Lung microvascular endothelial cell (primary cell): ENCODE measurements at regions not wholly inside any gene's neighbourhood (a gene's known extent, or its start where the extent isn't known, plus 50 kb on each side); places are given as distances from the start of the nearest gene placed in this dataset.
"Not testable (repeated sequence)": the region's sequence is repeated elsewhere in the genome, so short reads cannot be mapped to it uniquely, and the experiment has no call there.

Source experiments
- DNase-seq, 2 donors: peaks; one replicate each; pipeline versions ENCODE4 v3.0.0 to v3.0.0-alpha.2; 2010; ENCODE audit warnings: low read depth in 2 of 2

DNA sequence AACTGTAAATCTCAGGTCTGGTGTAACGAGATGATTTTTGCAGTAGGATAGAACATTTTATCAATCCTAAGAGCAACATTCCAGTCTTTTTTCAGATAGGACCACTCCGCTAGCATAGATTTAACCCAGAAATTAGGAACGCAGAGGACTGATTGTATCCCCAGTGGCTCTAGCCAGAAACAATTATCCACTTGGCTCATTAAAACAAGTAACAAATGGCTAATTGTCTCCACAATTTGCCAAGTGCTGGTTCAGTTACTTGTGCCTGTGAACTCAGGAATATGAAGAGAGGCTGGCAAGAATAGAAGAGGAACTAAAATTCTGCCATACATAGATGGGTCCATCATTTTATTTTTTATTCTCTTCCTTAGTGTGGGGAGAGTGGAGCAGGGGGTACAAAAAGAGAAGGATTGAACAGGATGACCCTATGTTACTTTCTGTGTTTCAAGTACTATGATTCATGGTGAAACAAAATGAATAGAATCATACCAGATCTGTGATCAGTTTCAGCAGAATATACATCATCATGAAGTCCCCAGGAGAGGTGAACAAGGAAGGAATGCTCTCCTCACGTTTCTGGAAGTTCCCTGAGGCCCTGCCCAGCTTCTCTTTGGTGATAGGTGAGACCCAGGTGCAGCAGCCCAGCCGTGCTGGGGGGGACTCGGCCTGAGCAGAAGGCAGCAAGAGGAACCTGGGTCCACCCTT is 121.6 kb downstream of the ARL4C start:
- no peak for DNase-seq

DNA sequence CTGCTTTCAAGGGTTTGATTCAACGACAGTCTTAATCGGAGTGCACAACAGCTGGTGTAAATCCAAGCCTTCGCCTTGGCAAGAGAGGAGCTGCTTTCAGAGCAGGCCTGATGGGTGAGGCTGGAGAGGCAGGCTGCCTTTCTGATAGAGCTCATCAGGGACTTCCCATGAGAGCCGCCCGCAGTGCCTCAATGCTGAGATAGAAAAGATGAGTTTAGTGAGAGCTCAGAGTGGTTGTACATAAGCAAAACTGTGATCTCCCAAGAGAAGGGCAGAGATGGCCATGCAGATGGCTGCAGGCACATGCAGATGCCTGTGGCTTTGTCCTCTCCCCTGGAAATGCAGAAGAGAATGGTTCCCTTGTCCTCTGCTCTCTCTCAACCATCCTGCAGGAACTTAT is 122.1 kb downstream of the ARL4C start:
- no peak for DNase-seq

DNA sequence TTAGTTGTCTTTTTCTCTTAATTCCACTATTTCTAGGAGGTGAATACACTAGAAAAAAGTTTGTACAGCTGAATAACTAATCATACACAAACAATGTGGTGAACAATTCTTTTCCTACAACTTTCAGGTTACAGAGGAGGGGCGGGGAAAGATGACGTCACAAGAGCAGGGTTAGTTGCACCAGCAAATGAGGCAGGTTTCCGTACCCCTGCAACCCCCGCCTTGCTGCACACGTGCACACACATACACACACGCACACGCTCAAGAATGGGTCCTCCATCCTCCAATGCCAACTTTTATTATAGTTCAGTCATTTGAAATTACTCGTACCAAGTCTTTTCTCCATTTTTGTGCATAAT is 122.8 kb downstream of the ARL4C start:
- DNase-seq, result no peak

DNA sequence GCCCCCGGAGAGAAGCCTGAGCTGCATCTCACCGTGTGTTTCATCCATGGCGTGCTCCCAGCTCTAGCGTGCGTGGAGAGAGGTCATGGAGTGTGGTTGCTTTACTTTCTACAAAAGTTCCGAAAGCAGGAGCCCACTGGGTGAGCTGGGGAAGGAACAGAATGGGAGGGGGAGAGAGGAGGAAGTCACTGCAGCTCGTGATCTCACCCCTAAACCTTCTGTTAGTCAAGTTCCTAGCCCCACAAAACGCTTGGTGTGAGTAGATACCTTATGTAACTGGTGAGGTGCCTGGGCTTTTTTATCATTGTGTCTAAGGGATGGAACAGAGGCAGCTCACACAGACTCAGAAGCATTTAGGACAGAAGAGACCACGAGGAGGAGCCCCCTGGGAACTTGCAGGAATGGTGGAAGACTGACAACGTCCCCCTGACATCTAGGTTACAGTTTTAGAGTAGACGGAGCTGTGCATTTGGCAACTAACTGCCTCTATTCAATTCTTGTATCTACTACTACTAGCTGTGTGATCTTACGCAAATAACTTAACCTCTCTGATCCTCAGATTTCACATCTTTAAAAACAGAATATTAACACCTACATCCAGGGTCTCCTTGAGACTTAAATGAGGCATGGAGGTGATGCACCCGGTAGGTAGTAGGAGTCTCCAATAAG is 123.3 kb downstream of the ARL4C start:
- DNase-seq, result no peak

DNA sequence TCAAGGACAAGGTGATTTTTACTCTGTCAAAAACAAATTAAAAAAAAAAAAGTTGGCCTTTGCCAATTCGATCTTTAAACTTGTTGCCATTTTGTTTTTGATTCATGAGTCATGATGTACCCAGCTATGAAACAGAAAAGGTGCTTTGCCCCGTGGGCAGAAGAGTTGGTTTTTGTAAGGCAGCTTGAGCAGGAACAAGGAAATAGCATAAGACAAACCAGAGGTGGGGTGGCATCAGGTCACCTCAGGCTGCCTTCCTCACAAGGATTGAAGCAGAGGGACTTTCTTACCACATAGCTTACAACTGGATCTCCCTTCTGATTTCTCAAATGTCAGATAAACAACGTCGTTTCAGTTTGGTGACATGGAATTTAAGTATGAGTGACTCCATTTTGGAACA is 123.8 kb downstream of the ARL4C start:
- DNase-seq, result no peak

DNA sequence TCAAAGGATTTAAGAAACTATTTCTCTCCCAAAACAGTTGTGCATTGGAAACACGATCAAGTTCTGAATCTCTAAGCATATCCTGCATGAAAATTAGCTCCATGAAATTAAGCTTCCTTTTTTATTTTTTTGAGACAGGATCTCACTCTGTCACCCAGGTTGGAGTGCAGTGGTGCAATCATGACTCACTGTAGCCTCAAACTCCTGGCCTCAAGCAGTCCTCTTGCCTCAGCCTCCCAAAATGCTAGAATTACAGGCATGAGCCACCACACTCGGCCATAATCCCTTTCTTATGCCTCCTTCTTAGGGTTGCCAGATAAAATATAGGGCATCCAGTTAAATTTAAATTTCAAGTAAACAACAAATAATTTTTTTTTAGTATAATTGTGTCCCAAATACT is 124.4 kb downstream of the ARL4C start:
- DNase-seq, result no peak

DNA sequence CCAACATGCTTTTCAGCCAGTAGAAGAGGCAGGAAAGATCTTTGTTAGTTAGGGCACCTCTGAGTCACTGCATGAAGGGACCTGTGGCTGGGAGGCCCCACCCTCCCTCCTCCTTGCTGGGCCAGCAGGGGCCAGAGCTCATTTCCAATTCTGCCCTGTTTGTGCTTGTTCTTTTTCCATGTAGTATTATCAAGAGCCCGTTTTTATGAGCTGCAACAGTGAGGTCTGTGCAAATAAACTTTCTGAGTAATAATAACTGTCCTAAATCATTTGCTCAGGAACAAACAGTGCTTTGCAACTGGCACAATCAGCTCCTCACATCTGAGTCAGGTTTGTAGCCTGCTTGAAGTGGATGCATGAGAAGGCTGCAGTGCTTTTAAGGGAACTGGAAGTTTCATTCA is 128.0 kb downstream of the ARL4C start:
- DNase-seq, result no peak

DNA sequence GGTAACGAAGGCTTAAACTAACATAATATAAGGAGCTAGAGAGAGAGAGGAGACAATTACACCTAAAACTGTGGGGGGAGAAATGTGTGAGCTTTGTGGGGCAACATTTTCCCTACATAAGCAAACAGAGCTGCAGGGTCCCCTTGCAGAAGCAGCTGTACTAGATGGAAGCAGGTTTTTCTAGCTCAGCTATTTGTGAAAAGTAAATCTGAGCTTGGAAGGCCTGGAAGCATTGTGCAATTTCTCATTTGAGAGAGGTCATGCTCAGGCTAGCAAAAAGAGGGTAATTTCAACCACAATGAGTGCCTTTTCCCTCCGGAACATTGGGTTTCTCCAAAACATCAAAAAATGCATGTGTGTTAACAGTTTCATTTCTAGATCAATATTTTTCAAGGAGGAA is 130.0 kb downstream of the ARL4C start:
- DNase-seq, result no peak

DNA sequence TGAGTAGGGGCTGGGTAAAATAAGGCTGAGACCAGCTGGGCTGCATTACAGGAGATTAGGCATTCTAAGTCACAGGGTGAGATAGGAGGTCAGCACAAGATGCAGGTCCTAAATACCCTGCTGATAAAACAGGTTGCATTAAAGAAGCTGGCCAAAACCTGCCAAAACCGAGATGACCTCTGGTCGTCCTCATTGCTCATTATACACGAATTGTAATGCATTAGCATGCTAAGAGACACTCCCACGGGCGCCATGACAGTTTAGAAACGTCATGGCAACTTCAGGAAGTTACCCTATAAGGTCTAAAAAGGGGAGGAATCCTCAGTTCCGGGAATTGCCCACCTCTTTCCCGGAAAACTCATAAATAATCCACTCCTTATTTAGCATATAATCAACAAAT is 132.2 kb downstream of the ARL4C start:
- DNase-seq, result no peak

DNA sequence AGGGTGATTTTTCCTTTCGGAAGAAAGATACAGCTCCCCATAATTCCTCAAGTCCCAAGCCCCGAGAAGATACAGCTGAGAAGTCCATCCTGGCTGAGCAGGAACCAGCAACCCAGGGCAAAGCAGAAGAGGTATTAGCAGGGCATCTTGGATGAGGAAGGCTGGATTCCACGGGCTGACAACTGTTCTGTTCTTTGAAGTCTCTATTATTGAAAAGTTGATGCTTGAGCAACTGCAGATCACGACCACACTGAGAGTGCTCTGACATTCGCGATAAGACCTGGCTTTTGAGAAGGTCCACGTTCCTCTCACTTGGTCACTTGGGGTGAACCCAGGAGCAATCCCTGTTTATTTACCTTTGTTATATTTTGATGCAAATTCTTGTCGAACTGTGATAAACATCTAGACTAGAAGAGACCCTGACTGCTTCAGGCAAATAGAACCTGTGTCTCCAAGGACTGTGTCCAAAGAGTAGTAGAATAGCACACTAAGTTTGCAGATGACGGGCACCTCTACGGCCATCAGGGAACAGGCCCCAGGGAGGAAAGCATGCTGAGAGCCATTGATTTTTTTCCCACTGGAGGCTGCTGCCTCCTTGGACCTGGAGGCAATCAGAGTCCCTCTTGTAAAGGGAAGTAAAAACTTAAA is 133.1 kb downstream of the ARL4C start:
- no peak for DNase-seq

DNA sequence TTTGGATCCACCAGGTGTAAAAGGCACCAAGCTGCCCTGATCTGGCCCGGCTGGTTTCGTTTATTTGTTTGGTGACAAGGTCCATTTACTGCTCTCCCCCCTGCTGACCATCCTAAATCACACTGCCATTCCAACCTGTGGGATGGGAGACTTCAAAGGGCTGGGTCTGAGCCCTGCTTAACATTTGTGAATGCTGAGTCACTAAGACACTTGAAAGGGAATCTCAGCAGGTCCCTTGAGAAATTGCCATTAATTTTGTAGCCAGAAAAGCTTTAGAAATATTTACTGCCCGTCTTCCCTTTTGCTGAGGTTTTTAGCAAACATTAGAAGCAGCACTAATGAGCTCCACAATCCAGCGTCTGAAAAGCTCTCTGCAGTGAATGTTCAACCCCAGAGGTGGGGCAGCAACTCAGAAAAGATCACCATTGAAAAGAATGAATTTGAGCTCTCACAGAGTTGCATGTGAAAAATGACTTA is 133.8 kb downstream of the ARL4C start:
- no peak for DNase-seq

DNA sequence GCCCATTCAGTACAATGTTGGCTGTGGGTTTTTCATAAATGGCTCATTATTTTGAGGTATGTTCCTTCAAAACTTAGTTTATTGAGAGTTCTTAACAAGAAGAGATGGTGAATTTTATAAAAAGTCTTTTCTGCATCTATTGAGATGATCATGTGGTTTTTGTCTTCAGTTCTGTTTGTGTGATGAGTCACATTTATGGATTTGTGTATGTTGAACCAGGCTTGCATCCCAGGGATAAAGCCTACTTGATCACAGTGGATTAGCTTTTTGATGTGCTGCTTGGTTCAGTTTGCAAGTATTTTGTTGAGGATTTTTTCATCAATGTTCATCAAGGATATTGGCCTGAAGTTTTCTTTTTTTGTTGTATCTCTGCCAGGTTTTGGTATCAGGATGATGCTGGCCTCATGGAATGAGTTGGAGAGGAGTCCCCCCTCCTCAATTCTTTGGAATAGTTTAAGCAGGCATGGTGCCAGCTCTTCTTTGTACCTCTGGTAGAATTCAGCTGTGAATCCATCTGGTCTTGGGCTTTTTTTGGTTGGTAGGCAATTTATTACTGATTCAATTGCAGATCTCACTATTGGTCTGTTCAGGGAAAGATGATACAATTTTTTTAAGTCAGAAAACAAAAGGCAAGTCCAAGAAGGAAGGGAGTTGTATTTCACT is 136.4 kb downstream of the ARL4C start:
- not testable (repeated sequence) for DNase-seq

DNA sequence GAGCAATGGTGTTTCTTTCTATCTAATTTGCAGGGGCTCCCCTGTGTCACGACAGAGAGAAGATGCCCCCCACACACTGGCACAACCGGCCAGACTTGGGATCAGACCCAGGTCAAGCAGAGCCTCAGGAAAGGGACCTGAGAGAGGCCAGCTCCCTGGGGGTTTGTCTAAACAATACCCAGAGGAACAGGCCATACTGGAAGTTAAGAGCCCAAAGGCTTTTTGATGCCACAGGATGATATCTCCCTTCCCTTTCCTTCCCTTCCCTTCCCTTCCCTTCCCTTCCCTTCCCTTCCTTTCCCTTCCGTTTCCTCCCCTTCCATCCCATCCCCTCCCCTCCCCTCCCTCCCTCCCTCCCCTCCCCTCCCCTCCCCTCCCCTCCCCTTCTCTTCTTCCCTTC is 139.2 kb downstream of the ARL4C start:
- no peak for DNase-seq

DNA sequence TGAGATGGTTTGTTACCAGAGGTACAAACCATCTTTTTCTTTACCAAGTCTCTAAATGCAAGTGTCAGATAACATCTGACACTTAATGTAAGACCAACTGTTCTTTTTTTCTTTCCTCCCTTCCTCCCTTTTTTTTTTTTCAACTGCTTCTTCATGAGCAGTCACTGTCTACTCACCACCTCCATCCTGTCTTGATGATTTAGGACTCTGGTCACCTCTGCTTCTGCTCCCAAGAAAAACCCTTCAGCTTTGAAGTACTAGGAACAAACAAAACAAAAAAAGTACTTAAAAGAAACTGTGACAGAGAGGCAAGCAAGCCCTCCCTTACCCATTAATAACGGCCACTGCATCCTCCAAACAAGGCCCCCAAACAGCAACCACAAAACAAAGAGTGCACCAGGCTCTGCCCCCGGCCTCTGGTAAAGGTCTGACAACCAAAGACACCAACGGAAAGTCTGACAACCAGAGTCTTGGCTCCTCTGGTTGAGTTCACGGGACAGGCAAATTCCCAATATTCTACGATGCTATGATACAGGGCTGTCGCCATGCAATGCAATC is 141.0 kb downstream of the ARL4C start:
- DNase-seq, result no peak

DNA sequence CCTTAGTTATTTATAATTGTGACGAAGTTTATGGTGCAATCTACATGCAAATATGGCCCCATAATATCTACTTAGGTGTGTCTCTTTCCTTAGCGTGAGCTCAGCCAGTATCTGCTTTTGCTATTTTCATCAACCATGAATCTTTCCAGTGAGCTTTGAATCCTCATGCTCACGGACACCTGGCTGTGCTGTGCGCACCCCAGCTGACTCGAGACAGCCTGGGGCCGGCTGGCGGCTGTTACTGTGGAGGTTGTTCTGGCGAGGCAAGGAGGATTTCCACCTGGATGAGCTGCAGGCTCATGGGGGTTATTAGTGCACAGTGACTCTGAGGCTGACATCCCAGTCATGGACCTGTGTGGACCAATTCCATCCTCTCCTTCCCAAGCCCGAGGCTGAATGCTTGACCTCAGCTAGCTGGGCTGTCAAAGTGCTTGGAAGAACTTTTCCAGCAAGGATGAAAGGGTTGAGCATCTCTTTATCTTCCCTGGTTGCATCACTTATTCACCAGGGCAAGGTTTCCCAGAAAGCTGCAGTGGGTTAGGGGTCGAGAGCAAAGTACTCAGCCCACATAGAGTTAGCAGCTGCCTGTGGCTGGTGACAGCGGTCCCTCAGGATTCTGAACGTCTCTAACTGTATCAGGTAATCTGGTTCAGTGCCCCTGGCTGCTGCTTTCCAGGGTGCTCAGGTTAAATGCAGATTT is 141.7 kb downstream of the ARL4C start:
- DNase-seq, result no peak

DNA sequence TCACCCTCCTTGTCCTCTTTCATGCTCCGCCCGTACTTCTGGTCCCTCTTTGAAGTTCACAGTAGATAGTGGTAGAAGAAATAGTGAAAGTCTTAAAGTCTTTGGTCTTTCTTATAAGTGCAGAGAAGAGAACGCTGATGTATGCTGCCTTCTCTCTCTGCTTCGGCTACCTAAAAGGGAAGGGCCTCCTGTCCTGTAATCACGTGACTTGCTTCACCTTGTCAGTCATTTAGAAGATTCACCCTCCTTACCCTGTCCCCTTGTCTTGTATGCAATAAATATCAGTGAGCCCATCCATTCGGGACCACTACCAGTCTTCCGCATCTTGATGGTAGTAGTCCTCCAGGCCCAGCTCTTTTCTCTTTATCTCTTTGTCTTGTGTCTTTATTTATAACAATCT is 144.6 kb downstream of the ARL4C start:
- DNase-seq, result no peak

DNA sequence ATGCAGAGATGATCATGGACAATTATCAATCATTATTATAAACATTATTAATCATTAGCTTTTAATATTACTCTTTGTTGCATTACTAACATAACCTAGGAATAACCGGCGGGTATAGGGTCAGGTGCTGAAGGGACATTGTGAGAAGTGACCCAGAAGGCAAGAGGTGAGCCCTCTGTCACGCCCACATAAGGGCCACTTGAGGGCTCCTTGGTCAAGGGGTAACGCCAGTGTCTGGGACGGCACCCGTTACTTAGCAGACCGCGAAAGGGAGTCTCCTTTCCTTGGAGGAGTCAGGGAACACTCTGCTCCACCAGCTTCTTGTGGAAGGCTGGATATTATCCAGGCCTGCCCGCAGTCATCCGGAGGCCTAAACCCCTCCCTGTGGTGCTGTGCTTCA is 145.0 kb downstream of the ARL4C start:
- not testable (repeated sequence) for DNase-seq

DNA sequence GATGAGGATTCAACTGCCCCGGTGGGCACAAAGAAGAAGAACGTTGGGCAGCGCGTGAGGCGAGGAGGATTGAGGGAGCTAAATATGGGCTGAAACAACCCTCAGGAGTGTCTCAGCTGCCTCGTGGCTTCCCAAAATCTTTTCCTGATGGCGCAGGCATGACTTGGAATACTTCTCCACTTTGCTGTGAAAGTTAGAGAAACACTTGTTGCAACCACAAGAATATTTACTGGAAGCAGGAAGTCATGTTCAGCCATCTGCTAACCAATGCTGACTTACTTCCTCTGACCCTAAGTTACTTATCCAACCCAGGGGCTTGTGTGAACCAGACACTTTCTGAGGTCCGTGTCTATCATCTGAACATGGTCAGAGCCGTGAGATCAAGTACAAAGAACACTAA is 148.8 kb downstream of the ARL4C start:
- DNase-seq, result no peak

DNA sequence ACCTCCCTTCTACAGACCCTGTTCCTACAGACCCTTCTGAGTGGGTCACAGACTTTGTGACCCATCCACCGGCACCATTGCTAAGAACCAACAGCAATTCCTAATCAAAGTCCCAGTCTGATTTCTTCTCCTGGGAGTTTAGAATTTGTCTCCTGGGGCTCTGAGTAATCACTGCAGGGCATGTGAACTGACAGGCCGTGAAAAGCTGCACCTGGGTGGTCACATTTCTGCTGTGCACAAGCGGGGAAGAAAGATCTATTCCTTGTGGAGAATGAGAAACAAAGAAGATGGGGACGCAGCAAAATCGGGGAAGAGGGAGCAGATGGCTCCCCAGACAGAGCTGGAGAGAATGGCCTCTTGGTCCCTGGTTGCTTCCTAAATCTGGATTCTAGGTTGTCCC is 151.0 kb downstream of the ARL4C start:
- DNase-seq, result no peak

DNA sequence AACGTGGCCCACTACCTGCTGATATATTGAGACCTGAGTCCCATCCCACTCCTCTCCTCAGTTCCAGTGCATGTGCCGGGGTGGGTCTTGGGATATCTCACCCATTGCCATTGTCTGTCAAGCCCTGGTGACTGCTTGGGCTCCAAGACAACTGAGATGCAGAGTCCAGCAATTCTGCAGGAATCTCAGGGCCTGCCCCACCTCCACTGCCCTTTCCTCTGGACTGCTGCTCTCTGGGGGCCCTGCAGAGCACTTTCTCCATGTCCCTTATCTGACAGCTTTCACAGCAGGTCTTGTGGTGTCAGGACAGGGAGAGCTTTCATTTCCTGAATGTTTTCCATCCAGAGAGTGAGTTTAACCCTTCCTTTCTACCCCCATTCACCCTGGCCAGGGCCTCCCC is 152.9 kb downstream of the ARL4C start:
- no peak for DNase-seq

DNA sequence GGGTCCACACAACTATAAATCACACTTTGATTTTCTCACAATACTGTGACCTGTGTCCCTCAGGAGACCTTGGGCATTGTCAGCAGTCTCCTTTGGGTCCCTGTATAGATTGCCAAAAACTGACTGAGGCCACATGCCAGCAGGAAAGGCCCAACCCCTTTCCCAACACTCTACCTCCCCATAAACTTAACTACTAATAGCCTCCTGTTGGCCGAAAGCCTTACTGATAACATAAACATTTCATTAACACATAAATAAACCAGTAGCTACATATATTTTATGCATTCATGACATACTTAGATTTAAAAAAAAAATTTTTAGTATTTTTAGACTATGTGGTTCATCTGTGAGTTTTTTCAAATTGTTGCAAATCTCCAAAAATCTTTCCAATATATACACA is 153.5 kb downstream of the ARL4C start:
- no peak for DNase-seq
